Breast epithelium (tissue), 4 donors: ENCODE measurements at regions not wholly inside any gene's neighbourhood (a gene's known extent, or its start where the extent isn't known, plus 50 kb on each side); places are given as distances from the start of the nearest gene placed in this dataset.

ENCODE experiments used
- DNase-seq, 2 donors: peaks; one replicate each; pipeline ENCODE4 v3.0.0-alpha.2; 2019; ENCODE audit warnings: low spot score in 2 of 2
- H3K27ac ChIP-seq, 2 donors: fragments of 200-600 bp; sonication (generic) in 1 of 2; one replicate each; pipeline ENCODE4 v1.5.1; 2016 to 2019; ENCODE audit warnings: mild to moderate bottlenecking in 1 of 2
- H3K27me3 ChIP-seq, 2 donors: fragments of 200-600 bp; sonication (generic) in 1 of 2; one replicate each; pipeline versions ENCODE4 v1.5.1 to v1.6.0; 2017 to 2019; ENCODE audit warnings: control low read depth in 1 of 2, mild to moderate bottlenecking in 1 of 2
- H3K36me3 ChIP-seq: fragments of 200-600 bp; one replicate; pipeline ENCODE4 v1.5.1; 2019
- H3K4me1 ChIP-seq, 2 donors: fragments of 200-600 bp; sonication (generic); one replicate each; pipeline ENCODE4 v1.5.1; 2016 to 2019; ENCODE audit warnings: control low read depth in 1 of 2
- H3K4me3 ChIP-seq, 3 donors: fragments of 200-600 bp; sonication (generic); 1 replicate in 2 of 3; 2 replicates in 1 of 3; pipeline ENCODE4 v1.5.1; 2016 to 2019; ENCODE audit warnings: mild to moderate bottlenecking in 3 of 3, moderate library complexity in 2 of 3
- H3K9me3 ChIP-seq, 2 donors: fragments of 200-600 bp; sonication (generic) in 1 of 2; one replicate each; pipeline ENCODE4 v1.5.1; 2016 to 2019; ENCODE audit warnings: control low read depth in 1 of 2
- POLR2A ChIP-seq: fragments of 450-650 bp; IDR thresholded peaks from one replicate; pipeline ENCODE4 v1.6.1; 2016; ENCODE audit warnings: antibody characterized with exemption, mild to moderate bottlenecking, moderate library complexity
- POLR2AphosphoS5 ChIP-seq, 3 donors: sonication (generic); formaldehyde crosslinking; IDR thresholded peaks; one replicate each; pipeline ENCODE4 v1.6.1; 2017; ENCODE audit warnings: antibody characterized with exemption in 3 of 3
- intact Hi-C: fragments of 100-400 bp; cut with DNase I; formaldehyde crosslinking; loops from one replicate; pipeline ENCODE4 v1.15.1; 2023; ENCODE audit warnings: low total_unique reads
- TF ChIP-seq, protein P1 (sequence below), 3 donors: fragments of 450-650 bp; IDR thresholded peaks; one replicate each; pipeline ENCODE4 v1.5.1; 2016 to 2017; ENCODE audit warnings: antibody characterized with exemption in 3 of 3, mild to moderate bottlenecking in 3 of 3, moderate library complexity in 3 of 3

DNA sequence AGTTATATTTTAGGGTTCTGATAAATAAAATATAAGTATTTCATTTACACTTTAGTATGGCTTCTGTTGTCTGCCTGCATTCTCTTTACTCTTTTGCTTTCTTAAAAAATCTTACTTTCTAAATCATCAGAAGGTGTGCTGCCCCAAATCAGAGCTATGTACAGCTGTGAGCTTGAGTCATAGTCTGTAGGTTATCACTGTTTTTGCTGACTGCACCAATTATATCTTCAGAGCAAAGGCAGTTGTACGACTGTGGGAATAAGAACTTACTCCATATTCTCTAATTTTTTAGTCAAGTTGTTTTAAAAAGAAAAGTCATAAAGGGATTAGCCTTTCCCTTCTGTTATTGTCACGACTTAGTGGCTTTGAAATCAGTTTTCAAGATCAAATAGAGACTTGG is 1649.0 kb downstream of the HACE1 start:
- intact Hi-C loops, result no loop called here
- no peak for DNase-seq
- no peaks in the 10 kb centered on the region for H3K9me3 ChIP-seq
- H3K27me3 ChIP-seq, result no peaks in the 10 kb centered on the region
- H3K4me1 ChIP-seq, result no peaks in the 10 kb centered on the region
- TF ChIP-seq, protein P1, sequence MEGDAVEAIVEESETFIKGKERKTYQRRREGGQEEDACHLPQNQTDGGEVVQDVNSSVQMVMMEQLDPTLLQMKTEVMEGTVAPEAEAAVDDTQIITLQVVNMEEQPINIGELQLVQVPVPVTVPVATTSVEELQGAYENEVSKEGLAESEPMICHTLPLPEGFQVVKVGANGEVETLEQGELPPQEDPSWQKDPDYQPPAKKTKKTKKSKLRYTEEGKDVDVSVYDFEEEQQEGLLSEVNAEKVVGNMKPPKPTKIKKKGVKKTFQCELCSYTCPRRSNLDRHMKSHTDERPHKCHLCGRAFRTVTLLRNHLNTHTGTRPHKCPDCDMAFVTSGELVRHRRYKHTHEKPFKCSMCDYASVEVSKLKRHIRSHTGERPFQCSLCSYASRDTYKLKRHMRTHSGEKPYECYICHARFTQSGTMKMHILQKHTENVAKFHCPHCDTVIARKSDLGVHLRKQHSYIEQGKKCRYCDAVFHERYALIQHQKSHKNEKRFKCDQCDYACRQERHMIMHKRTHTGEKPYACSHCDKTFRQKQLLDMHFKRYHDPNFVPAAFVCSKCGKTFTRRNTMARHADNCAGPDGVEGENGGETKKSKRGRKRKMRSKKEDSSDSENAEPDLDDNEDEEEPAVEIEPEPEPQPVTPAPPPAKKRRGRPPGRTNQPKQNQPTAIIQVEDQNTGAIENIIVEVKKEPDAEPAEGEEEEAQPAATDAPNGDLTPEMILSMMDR (IDR thresholded peaks at IDR 0.05), result no peak
- H3K27ac ChIP-seq, result no peak overlapping the region
- H3K4me3 ChIP-seq, result no peak overlapping the region
- H3K36me3 ChIP-seq, result no peaks in the 10 kb centered on the region

DNA sequence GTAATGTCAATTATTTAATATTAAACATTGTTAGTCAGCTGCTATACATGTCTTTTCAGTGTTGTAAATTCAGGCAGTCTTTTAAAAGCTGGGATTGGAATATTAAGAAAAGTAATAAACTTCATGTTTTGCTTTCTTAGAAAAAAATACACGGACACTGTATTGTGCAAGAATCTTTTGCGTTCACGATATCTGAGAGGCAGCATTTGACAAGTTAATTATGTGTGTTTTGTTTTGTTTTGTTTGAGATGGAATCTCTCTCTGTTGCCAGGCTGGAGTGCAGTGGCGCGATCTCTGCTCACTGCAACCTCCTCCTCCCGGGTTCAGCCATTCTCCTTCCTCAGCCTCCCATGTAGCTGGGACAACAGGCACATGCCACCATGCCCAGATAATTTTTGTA is 1661.3 kb downstream of the HACE1 start:
- no peak for DNase-seq
- no peaks in the 10 kb centered on the region for H3K9me3 ChIP-seq
- H3K27ac ChIP-seq, result no peak overlapping the region
- intact Hi-C loops, result no loop called here
- H3K27me3 ChIP-seq, result no peaks in the 10 kb centered on the region
- no peak overlapping the region for H3K4me3 ChIP-seq
- no peaks in the 10 kb centered on the region for H3K36me3 ChIP-seq
- H3K4me1 ChIP-seq, result no peaks in the 10 kb centered on the region
- TF ChIP-seq POLR2AphosphoS5 (IDR thresholded peaks at IDR 0.05) (no peak), POLR2A (no peak)
- TF ChIP-seq, protein P1 (IDR thresholded peaks at IDR 0.05), result no peak

DNA sequence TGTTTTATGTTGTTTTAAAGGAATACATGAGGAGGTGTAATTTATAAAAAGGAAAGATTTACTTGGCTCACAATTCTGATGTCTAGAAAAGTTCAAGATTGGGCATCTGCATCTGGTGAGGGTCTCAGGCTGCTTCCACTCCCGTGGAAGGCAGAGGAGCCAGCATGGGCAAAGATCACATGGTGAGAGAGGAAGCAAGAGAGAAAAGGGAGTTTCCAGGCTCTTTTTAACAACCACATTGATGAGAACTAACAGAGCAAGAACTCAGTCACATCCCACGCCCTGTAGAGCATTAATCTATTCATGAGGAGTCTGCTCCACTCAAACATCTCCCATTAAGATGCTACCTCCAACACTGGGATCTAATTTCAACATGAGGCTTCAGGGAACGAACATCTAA is 1666.3 kb downstream of the HACE1 start:
- Histone ChIP-seq H3K4me1 (no peaks in the 10 kb centered on the region), H3K9me3 (no peaks in the 10 kb centered on the region), H3K27ac (no peak overlapping the region), H3K4me3 (no peak overlapping the region), H3K27me3 (no peaks in the 10 kb centered on the region), H3K36me3 (no peaks in the 10 kb centered on the region)
- intact Hi-C loops, result no loop called here
- TF ChIP-seq POLR2AphosphoS5 (IDR thresholded peaks at IDR 0.05), result no peak
- TF ChIP-seq, protein P1 (IDR thresholded peaks at IDR 0.05), result no peak
- DNase-seq, result no peak

DNA sequence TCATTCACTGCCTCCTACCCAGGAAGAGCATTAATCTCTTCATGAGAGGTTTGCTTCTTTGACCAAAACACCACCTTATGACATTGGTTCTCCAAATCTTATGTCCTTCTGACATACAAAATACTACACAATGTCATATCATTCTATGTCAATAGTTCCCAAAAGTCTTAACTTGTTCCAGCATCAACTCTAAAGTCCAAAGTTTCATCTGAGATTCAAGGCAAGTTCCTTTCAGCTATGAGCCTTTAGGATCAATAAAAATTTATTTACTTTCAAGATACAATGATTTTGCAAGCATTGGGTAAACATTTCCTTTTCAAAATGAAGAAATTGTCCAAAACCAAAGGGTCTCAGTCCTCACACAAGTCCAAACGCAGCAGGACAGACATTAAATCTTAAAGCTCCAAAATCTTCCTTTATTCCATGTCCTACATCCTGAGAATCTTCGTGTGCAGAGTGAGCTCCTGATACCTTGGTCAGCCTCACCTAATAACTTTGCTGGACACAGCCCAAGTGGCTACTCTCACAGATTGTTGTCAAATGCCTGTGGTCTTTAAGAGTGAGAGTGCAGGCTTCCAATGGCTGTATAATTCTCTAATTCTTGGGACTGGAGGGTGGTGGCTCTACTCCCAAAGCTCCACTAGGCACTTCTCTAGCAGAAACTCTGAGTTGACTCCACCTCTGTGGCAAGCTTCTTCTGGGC is 1668.2 kb downstream of the HACE1 start:
- intact Hi-C loops, result no loop called here

DNA sequence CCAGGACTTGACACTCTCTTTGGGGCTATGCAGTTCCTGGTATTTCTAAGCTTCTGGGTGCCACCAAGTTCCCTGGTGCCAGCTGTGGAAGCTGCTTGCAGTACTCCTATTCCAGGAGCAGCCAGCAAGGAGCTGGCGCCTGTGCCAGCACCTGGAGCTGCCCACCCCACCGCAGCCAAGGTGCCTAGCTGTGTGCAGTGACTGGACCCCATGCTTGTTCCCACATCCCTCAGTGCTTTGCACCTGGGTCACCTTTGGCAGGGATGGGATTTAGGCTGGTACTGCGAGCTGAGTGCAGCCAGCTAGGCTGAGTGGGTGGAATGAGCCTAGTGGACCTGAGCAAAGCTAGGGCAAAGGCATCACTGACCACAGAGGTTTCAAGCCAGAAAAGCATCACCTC is 1674.9 kb downstream of the HACE1 start:
- H3K27ac ChIP-seq, result no peak overlapping the region
- TF ChIP-seq, protein P1 (IDR thresholded peaks at IDR 0.05), result no peak
- TF ChIP-seq POLR2AphosphoS5 (IDR thresholded peaks at IDR 0.05) (no peak), POLR2A (no peak)
- no peaks in the 10 kb centered on the region for H3K9me3 ChIP-seq
- intact Hi-C loops, result no loop called here
- no peaks in the 10 kb centered on the region for H3K27me3 ChIP-seq
- H3K4me1 ChIP-seq, result no peaks in the 10 kb centered on the region
- no peaks in the 10 kb centered on the region for H3K36me3 ChIP-seq
- no peak overlapping the region for H3K4me3 ChIP-seq
- DNase-seq, result no peak

More for the DNA sequence above, 1668.2 kb downstream of the HACE1 start:
- no peaks in the 10 kb centered on the region for H3K36me3 ChIP-seq
- no peaks in the 10 kb centered on the region for H3K4me1 ChIP-seq
- H3K27ac ChIP-seq, result no peak overlapping the region
- TF ChIP-seq POLR2A, result no peak
- TF ChIP-seq, protein P1 (IDR thresholded peaks at IDR 0.05), result no peak
- no peak for TF ChIP-seq POLR2AphosphoS5 (IDR thresholded peaks at IDR 0.05)
- no peaks in the 10 kb centered on the region for H3K9me3 ChIP-seq
- no peaks in the 10 kb centered on the region for H3K27me3 ChIP-seq
- no peak for DNase-seq
- H3K4me3 ChIP-seq, result no peak overlapping the region
